GM19328 (cell line): ENCODE measurements at regions not wholly inside any gene's neighbourhood (a gene's known extent, or its start where the extent isn't known, plus 50 kb on each side); places are given as distances from the start of the nearest gene placed in this dataset.

Source experiments
- ATAC-seq: cut with Tn5 transposase; IDR thresholded peaks from one replicate; pipeline ENCODE4 v1.9.1; 2021; ENCODE audit warnings: mild to moderate bottlenecking, moderate library complexity; ENCODE audit not compliant: unreplicated experiment

DNA sequence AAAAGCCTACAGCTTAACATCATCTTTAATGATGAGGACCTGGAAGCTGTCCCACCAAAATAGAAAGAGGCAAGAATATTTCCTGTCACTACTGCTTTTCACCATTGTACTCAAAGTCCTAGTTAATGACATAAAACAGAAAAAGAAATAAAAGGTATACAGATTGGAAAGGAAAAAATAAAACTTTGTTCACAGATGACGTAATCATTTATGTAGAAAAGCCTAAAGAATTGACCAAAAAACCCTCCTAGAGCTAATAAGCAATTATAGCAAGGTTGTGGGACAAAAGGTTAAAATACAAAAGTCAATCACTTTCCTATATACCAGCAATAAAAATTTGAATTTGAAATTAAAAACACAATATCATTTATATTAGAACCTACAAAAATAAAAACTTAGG, 97.2 kb upstream of the MDGA2 start:
- no peak for ATAC-seq

DNA sequence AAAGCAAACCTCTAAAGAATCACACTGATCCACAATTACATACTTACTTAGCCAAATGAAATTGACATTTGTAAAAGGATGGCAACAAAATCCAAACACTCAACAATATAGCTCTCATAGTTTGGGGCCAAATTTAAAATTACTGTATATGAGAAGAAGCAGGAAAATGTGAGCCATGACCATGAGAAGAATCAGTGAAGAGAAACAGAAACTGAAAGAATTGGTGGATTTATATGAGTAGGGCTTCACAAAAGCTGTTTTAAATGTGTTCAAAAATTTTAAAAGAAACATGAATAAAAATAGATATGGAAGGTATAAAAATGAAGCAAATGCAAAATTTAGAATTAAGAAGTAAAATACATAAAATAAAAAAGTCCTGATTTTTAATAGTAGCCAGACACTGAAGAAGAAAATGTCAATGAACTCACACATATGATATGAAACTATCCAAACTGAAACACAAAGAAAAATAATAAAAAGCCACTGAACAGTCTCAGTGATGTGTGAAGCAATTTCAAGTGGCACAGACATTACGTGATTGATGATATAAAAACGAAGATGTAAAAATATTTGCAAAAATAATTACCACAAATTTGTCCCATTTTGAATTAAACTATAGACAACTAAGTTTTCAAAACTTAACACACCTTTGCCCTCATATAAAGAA, 87.9 kb upstream of the MDGA2 start:
- no peak for ATAC-seq

DNA sequence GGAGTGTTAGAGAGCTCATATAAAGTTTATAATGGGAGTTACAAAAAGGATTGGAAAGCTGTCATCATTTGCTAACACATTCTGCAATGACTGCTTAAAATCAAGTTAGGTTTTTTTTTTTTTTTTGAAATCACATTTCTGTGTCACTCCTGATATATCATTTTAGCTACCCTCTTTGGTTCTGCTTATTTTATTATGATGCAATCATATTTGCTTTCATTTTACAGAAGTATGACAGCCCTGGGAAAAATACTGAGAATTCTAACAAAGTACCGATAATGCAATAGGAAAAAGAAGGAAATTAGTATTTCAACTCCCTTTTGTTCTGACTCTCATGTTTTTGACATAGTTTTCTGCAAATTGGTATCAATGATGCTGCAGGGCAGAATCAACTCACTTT, 71.6 kb upstream of the MDGA2 start:
- ATAC-seq, result no peak

DNA sequence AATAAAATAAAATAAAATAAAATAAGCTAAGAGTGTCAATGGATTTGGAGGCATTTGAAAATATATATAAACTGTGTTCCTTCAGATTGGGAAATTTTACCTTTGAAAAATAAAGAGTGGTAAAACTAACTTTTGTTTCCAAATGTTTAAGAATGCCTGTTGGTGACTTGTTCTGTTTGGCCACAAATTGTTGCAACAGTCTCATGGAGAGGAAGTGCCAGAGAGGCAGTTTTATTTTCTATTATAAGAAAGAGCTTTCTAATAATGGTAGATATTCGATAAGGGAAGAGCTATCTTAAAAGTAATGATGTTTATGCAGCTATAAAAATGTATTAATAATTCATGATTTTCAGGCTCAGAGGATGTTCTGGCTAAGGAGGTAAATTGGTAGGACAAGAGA, 68.8 kb upstream of the MDGA2 start:
- ATAC-seq, result no peak

DNA sequence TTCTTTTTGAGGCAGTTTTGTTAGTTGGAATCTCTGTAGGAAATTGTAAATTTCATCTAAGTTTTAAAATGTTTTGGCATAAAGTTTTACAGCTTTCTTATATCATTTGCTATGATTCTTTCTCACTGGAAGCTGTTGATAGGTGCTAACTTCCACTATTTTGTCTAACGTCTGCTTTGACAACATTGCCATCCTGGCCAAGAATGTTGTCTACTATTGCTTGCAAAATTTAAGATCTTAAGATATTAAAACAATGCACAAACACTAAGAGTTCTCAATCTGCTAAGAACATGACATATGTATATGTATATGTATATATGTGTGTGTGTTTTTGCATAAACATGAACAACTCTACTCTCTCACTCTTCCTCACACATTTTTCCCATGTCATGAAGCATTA, 64.1 kb upstream of the MDGA2 start:
- ATAC-seq, result no peak

DNA sequence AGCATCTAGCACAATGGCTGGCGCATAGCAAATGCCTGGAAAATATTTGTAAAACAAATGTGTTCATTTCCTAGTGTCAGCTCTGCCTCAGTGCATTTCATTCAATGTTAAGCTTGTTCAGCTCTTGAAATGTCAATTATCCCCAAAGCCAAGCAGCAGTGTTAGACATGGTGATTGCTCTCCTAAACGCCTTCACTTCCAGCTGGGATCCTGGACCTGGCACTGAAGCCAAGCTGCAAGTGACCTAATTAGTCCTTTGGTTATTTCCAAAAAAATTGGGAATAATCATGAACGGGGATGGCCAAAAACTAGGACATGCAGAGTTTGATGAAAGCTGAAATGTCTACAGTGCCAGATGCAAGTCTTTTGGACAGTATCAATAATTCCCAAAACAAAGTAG, 54.9 kb upstream of the MDGA2 start:
- no peak for ATAC-seq
